ENCODE measurements at regions not wholly inside any gene's neighbourhood (a gene's known extent, or its start where the extent isn't known, plus 50 kb on each side); places are given as distances from the start of the nearest gene placed in this dataset.

- peaks cover 7% of the 10 kb centered on the region for H3K4me1 Mint-ChIP-seq
- H3K27ac Mint-ChIP-seq: no peak overlapping the region
- H3K9me3 Mint-ChIP-seq: no peaks in the 10 kb centered on the region
- H3K4me3 Mint-ChIP-seq: no peak overlapping the region
- no peak for ATAC-seq
- H3K36me3 Mint-ChIP-seq: no peaks in the 10 kb centered on the region
- no peaks in the 10 kb centered on the region for H3K27me3 Mint-ChIP-seq
Observed at GRCh38 chr12:92007787-92008186, 137.9 kb downstream of the BTG1 start.

GRCh38 chr12:92003701-92004100 lies 141.9 kb downstream of the BTG1 start:
- Mint-ChIP-seq H3K27ac (peak overlapping the region; percentile 7), H3K4me1 (peaks cover 13% of the 10 kb centered on the region), H3K4me3 (no peak overlapping the region), H3K36me3 (no peaks in the 10 kb centered on the region), H3K9me3 (no peaks in the 10 kb centered on the region), H3K27me3 (no peaks in the 10 kb centered on the region)
- ATAC-seq: no peak

DNA sequence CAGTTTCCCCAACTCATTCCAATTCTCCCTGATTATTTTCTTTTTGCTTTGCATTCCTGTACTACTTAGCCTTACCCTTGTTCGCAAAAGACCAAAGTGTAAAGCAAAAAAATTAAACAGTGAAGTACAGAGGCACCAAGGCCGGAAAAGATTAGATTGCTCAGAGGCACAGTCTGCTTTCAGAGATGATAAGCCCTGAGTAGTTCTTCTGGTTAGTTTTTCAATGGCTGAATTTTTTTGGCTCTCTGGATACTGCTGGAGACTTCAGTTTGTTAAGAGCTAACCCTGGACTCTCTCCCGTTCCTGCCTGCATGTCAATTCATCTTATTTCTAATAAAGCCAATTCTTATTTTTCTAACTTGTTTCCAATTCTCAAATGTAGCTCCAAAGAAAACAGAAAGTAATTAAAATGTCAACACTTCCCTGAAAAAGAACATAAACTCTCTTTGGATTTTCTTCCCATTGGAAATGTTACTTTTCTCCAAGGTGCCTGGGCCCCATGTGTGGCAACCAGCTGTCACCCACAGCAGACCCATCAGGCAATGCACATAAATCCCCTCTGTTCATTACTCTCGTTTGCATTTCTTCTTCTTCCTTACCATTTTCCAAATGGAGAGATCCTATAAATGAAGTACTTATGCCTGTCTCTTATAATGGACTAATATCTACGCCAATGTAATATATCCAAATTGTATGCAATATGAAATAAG lies 142.8 kb downstream of the BTG1 start:
- no peaks in the 10 kb centered on the region for H3K27me3 Mint-ChIP-seq
- H3K36me3 Mint-ChIP-seq: no peaks in the 10 kb centered on the region
- no peak overlapping the region for H3K27ac Mint-ChIP-seq
- peaks cover 13% of the 10 kb centered on the region for H3K4me1 Mint-ChIP-seq
- ATAC-seq: no peak
- peaks cover 6% of the 10 kb centered on the region for H3K9me3 Mint-ChIP-seq
- no peak overlapping the region for H3K4me3 Mint-ChIP-seq

- no peak for ATAC-seq
- Mint-ChIP-seq H3K27ac (no peak overlapping the region), H3K4me1 (peaks cover 13% of the 10 kb centered on the region)
Observed at GRCh38 chr12:92002195-92002649, 143.4 kb downstream of the BTG1 start.

DNA sequence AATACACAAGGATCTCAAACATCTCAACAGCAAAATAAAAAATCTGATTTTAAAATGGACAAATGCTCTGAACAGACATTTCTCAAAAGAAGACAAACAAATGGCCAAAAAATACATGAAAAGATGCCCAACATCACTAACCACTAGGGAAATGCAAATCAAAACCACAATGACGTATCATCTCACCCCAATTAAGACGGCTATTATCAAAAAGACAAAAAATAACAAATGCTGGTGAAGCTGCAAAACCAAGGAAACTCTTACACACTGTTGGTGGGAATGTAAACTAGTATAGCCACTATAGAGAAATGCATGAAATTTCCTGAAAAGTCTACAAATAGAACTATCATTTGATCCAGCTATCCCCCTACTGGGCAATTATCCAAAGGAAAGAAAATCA lies 145.0 kb downstream of the BTG1 start:
- ATAC-seq: no peak
- H3K4me1 Mint-ChIP-seq: peaks cover 13% of the 10 kb centered on the region
- peaks cover 6% of the 10 kb centered on the region for H3K9me3 Mint-ChIP-seq
- no peak overlapping the region for H3K4me3 Mint-ChIP-seq
- no peaks in the 10 kb centered on the region for H3K27me3 Mint-ChIP-seq
- H3K27ac Mint-ChIP-seq: peak overlapping the region; percentile 35
- no peaks in the 10 kb centered on the region for H3K36me3 Mint-ChIP-seq

More at GRCh38 chr12:92002195-92002649, 143.4 kb downstream of the BTG1 start:
- Mint-ChIP-seq H3K9me3 (peaks cover 6% of the 10 kb centered on the region), H3K36me3 (no peaks in the 10 kb centered on the region), H3K4me3 (no peak overlapping the region), H3K27me3 (no peaks in the 10 kb centered on the region)

GRCh38 chr12:91999823-92000222 lies 145.8 kb downstream of the BTG1 start:
- no peaks in the 10 kb centered on the region for H3K27me3 Mint-ChIP-seq
- no peak overlapping the region for H3K27ac Mint-ChIP-seq
- H3K4me1 Mint-ChIP-seq: peaks cover 13% of the 10 kb centered on the region
- H3K4me3 Mint-ChIP-seq: no peak overlapping the region
- H3K9me3 Mint-ChIP-seq: peaks cover 6% of the 10 kb centered on the region
- H3K36me3 Mint-ChIP-seq: no peaks in the 10 kb centered on the region
- ATAC-seq: no peak

DNA sequence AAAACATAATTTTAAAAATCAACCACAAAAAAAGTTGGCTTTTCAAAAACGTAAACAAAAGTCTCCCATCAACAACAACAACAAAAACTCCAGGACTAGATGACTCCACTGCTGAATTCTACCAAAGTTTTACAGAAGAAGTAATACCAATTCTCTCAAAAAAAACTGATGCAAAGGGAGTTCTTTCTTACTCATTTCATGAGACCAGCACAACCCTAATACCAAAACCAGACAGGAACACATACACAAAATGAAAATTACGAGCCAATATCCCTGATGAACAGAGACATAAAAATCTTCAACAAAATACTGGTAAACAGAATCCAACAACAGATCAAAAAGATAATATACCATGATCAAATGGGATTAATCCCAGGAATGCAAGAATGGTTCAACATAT lies 147.3 kb downstream of the BTG1 start:
- Mint-ChIP-seq H3K27ac (no peak overlapping the region), H3K27me3 (no peaks in the 10 kb centered on the region), H3K4me1 (peaks cover 13% of the 10 kb centered on the region), H3K4me3 (no peak overlapping the region), H3K9me3 (peaks cover 6% of the 10 kb centered on the region), H3K36me3 (no peaks in the 10 kb centered on the region)
- ATAC-seq: no peak

DNA sequence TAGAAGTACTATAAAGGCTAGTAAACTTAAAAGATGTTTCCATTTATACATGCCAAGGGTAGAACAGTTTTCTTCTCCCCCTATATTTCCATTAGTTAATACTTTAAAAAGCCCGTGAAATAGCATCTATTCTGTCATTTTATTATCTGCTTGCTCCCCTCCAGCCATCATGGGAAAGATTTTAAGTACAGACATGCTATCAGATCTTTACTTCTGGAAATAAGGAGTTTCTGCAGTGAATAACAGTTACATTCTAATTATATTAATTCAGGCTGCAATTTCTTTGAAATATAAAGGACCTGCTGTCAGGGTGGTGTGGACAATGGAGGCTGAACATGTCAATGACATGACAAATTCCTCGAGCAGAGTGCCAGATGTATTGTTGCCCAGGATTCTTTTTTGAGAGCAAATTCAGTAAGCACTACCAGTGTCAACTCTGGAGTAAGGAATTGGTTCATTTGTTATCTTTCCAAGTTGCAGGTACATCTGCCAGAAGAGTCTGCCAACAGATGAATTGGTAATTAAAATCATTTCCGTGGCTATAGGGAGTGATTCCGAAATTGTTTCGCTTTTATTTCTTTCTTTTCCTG lies 151.3 kb downstream of the BTG1 start:
- Mint-ChIP-seq H3K9me3 (peaks cover 6% of the 10 kb centered on the region), H3K4me1 (no peaks in the 10 kb centered on the region), H3K36me3 (no peaks in the 10 kb centered on the region), H3K27ac (no peak overlapping the region), H3K27me3 (no peaks in the 10 kb centered on the region), H3K4me3 (no peak overlapping the region)
- ATAC-seq: no peak

DNA sequence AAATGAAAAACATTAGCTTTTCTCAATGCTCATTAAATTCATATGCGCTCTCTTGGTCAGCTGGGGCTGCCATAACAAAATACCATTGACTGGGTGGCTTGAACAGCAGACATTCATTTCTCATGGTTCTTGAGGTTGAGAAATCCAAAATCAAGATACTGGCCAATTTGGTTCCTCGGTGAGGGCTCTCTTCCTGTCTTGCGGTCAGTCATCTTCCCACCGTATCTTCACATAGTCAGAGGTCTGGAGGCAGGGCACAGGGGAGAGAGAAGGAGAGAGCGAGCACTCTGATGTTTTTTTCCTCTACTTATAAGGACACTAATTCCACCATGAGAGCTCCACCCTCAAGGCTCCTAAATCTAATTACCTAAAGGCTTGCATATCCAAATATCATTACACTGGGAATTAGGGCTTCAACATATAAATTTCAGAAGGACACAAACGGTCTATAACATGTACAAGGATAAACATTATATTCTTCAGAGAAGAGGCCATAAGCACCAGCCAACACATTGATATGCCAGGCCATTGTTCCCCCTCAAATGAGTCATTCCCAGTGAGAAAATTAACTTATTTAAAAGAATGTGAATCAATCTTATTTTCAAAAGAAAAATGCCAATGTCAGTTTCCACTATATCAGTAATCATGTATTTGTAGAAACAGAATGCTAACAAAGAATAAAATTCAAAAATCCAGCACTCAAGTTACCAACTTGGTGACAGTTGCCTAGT lies 152.2 kb downstream of the BTG1 start:
- Mint-ChIP-seq H3K4me3 (no peak overlapping the region), H3K27me3 (no peaks in the 10 kb centered on the region), H3K4me1 (no peaks in the 10 kb centered on the region), H3K27ac (no peak overlapping the region), H3K36me3 (no peaks in the 10 kb centered on the region), H3K9me3 (peaks cover 6% of the 10 kb centered on the region)
- ATAC-seq: no peak

DNA sequence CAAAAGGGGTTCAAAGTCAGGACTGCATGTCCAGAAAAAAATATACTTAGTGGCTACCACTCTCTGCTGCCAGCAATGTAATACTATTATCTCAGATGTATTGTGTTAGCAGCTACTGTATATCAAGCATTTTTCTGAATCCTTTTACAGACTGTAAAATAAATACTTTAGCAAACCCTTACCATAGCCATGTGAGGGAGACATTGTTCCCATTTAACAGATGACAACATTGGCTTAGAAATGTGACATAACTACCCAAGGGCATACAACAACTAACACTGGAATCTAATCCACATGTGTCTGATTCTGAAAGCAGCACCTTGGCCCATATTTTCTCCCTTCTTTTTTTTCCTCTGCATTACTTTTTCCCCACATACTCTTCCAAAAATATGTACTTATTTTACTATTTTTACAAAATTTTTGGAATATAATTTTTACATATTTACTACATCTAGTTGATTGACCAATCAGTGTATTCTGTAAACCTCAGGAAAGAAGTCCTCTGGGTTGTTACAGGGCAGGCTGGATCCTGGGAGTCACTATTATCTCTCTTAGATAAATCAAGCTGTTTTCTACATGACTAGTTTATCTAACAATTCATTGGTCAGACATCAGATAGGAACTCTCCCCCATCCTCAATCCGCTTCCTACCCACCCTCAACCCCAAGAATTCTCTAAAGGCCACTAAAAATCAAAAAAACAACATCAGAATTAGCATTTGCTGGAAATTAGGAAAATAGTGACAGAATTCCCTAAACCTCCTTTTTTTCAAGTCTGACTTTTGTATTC lies 154.1 kb downstream of the BTG1 start:
- H3K4me1 Mint-ChIP-seq: no peaks in the 10 kb centered on the region
- no peaks in the 10 kb centered on the region for H3K36me3 Mint-ChIP-seq
- H3K27ac Mint-ChIP-seq: no peak overlapping the region
- ATAC-seq: no peak
- no peaks in the 10 kb centered on the region for H3K27me3 Mint-ChIP-seq
- H3K9me3 Mint-ChIP-seq: no peaks in the 10 kb centered on the region
- H3K4me3 Mint-ChIP-seq: no peak overlapping the region

GRCh38 chr12:91990525-91990924 lies 155.1 kb downstream of the BTG1 start:
- no peak for ATAC-seq
- Mint-ChIP-seq H3K36me3 (no peaks in the 10 kb centered on the region), H3K9me3 (no peaks in the 10 kb centered on the region), H3K27me3 (no peaks in the 10 kb centered on the region), H3K27ac (no peak overlapping the region), H3K4me3 (no peak overlapping the region), H3K4me1 (no peaks in the 10 kb centered on the region)

- no peaks in the 10 kb centered on the region for H3K9me3 Mint-ChIP-seq
- no peak for ATAC-seq
- H3K4me1 Mint-ChIP-seq: peaks cover 6% of the 10 kb centered on the region
- H3K36me3 Mint-ChIP-seq: no peaks in the 10 kb centered on the region
- no peak overlapping the region for H3K4me3 Mint-ChIP-seq
- H3K27ac Mint-ChIP-seq: no peak overlapping the region
- H3K27me3 Mint-ChIP-seq: no peaks in the 10 kb centered on the region
Observed at GRCh38 chr12:91989143-91989542, 156.5 kb downstream of the BTG1 start.

- H3K36me3 Mint-ChIP-seq: no peaks in the 10 kb centered on the region
- no peak overlapping the region for H3K27ac Mint-ChIP-seq
- no peak overlapping the region for H3K4me3 Mint-ChIP-seq
- H3K27me3 Mint-ChIP-seq: no peaks in the 10 kb centered on the region
- no peak for ATAC-seq
- H3K9me3 Mint-ChIP-seq: no peaks in the 10 kb centered on the region
- H3K4me1 Mint-ChIP-seq: peaks cover 6% of the 10 kb centered on the region
Observed at GRCh38 chr12:91988086-91988923, 157.3 kb downstream of the BTG1 start.

DNA sequence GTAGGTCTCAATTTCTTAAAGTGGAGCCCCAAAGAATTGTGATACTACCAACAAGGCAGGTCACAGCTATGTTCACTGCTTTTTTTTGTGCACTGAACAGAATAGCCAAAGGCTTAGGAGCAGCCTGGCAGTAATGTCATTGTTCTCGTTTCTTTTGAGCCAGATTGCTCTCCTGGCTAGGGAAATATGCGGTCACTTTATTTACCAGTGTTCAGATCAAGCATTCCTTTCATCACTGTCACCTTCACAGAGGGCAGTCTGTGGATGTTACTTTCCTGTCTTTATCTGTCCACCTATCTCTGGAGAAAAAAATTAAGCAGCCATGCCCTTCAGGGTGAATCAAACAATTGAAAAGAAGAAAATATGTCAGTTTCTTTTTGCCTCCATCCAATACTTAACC lies 159.6 kb downstream of the BTG1 start:
- Mint-ChIP-seq H3K4me3 (no peak overlapping the region), H3K36me3 (no peaks in the 10 kb centered on the region), H3K27me3 (no peaks in the 10 kb centered on the region), H3K9me3 (no peaks in the 10 kb centered on the region), H3K27ac (peak overlapping the region; percentile 36), H3K4me1 (peaks cover 6% of the 10 kb centered on the region)
- ATAC-seq: no peak

All from stimulated activated memory B cell treated with anti-CD40 and anti-IgM and Interleukin-4, amounts not matched to agents 10 μg/mL and 1 μg/mL and 100 μg/mL, for 72 hours (primary cell).